SK-N-SH treated with all-trans-retinoic acid at 6 μM for 48 hours (cell line): ENCODE measurements at regions not wholly inside any gene's neighbourhood (a gene's known extent, or its start where the extent isn't known, plus 50 kb on each side); places are given as distances from the start of the nearest gene placed in this dataset.

Experiments used
- ARNTL ChIP-seq: fragments of 450-650 bp; formaldehyde crosslinking; IDR thresholded peaks from 2 replicates; pipeline ENCODE4 v1.5.0; 2020; ENCODE audit warnings: low read depth, mild to moderate bottlenecking, moderate library complexity, borderline replicate concordance
- CSRNP3 ChIP-seq: fragments of 250-450 bp; sonication (Bioruptor Pico); IDR thresholded peaks from 2 replicates; pipeline ENCODE4 v1.5.1; 2021; ENCODE audit warnings: mild to moderate bottlenecking, moderate library complexity
- GLIS3 ChIP-seq: fragments of 250-450 bp; sonication (Bioruptor Pico); IDR thresholded peaks from 2 replicates; pipeline ENCODE4 v1.5.0; 2020; ENCODE audit warnings: mild to moderate bottlenecking, moderate library complexity
- OSR1 ChIP-seq: fragments of 250-450 bp; sonication (Bioruptor Pico); IDR thresholded peaks from 2 replicates; pipeline ENCODE4 v1.8.0; 2022; ENCODE audit warnings: moderate library complexity, mild to moderate bottlenecking, inconsistent platforms
- PATZ1 ChIP-seq: fragments of 250-450 bp; sonication (Bioruptor Pico); IDR thresholded peaks from 2 replicates; pipeline ENCODE4 v1.8.0; 2020; ENCODE audit warnings: mild to moderate bottlenecking, moderate library complexity, borderline replicate concordance
- PPARA ChIP-seq: fragments of 250-450 bp; sonication (Bioruptor Pico); IDR thresholded peaks from 2 replicates; pipeline ENCODE4 v1.5.0; 2020; ENCODE audit warnings: mild to moderate bottlenecking, borderline replicate concordance
- SNAI2 ChIP-seq: fragments of 250-450 bp; sonication (Bioruptor Pico); IDR thresholded peaks from 2 replicates; pipeline ENCODE4 v1.5.0; 2020; ENCODE audit warnings: mild to moderate bottlenecking, moderate library complexity
- TOX ChIP-seq: fragments of 250-450 bp; sonication (Bioruptor Pico); IDR thresholded peaks from 2 replicates; pipeline ENCODE4 v1.8.0; 2021; ENCODE audit warnings: mild to moderate bottlenecking, moderate library complexity, borderline replicate concordance
- ZC3H10 ChIP-seq: fragments of 250-450 bp; sonication (Bioruptor Pico); IDR thresholded peaks from 2 replicates; pipeline ENCODE4 v1.5.1; 2021; ENCODE audit warnings: mild to moderate bottlenecking, moderate library complexity
- ZFP3 ChIP-seq: fragments of 250-450 bp; sonication (Bioruptor Pico); IDR thresholded peaks from 2 replicates; pipeline ENCODE4 v1.5.0; 2020; ENCODE audit warnings: mild to moderate bottlenecking, moderate library complexity
- ZFP30 ChIP-seq: fragments of 450-650 bp; formaldehyde crosslinking; IDR thresholded peaks from 2 replicates; pipeline ENCODE4 v1.5.0; 2022; ENCODE audit warnings: mild to moderate bottlenecking, moderate library complexity
- ZNF565 ChIP-seq: fragments of 450-650 bp; formaldehyde crosslinking; conservative IDR thresholded peaks from 2 replicates; pipeline ENCODE4 v1.5.0; 2020; ENCODE audit warnings: low read depth, mild to moderate bottlenecking, moderate library complexity
- TF ChIP-seq, protein P1 (sequence below): fragments of 250-450 bp; sonication (Bioruptor Pico); IDR thresholded peaks from 2 replicates; pipeline ENCODE4 v1.5.1; 2020; ENCODE audit warnings: low read depth, mild to moderate bottlenecking, moderate library complexity
- TF ChIP-seq, protein P2 (sequence below): fragments of 250-450 bp; sonication (Bioruptor Pico); IDR thresholded peaks from 2 replicates; pipeline ENCODE4 v1.5.0; 2020; ENCODE audit warnings: mild to moderate bottlenecking, moderate library complexity

DNA sequence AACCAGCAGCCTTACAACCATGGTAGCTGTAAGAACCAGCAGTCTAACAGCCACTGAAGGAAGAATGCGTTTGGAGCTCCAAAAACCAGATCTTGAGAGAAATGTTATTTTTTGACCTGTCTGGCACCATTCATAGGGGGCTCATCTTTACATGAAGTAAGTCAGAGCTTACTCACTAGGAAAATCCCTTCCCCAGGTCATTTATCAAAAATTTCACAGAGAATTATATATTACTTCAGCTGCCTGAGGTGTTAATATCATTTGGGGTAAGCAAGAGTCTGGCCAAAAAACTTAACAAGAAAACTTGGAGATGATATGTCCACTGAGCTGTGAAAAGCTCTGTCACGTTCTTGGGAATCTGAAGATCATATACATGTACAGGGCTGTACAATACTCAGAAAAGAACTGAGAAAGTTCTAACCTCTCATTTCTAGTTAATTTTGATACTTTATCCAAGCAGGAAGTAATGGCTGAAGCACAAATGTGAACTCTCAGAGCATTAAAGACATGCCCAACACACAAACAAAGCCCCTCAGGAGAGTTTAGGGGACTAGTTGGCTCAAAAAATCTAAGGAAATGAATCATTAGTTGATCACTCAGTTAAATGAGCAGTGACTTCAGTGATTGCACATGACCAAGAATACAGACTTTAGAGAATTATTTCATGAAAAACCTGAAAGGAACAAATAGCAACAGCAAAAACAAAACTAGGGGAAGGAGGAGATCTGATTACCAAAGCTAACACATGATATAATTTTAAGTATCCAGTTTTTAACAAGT lies 681.1 kb downstream of the LTN1 start:
- TF ChIP-seq ARNTL (no peak), OSR1 (CRISPR knock-in tag) (no peak), PPARA (CRISPR knock-in tag) (no peak), ZFP30 (no peak), PATZ1 (CRISPR knock-in tag) (no peak), GLIS3 (CRISPR knock-in tag) (no peak), SNAI2 (CRISPR knock-in tag) (no peak), ZNF565 (CRISPR knock-in tag) (no peak), TOX (CRISPR knock-in tag) (no peak), ZC3H10 (no peak), ZFP3 (CRISPR knock-in tag) (no peak), CSRNP3 (CRISPR knock-in tag) (no peak)
- TF ChIP-seq, protein P1, sequence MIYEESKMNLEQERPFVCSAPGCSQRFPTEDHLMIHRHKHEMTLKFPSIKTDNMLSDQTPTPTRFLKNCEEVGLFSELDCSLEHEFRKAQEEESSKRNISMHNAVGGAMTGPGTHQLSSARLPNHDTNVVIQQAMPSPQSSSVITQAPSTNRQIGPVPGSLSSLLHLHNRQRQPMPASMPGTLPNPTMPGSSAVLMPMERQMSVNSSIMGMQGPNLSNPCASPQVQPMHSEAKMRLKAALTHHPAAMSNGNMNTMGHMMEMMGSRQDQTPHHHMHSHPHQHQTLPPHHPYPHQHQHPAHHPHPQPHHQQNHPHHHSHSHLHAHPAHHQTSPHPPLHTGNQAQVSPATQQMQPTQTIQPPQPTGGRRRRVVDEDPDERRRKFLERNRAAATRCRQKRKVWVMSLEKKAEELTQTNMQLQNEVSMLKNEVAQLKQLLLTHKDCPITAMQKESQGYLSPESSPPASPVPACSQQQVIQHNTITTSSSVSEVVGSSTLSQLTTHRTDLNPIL (CRISPR knock-in tag), result no peak
- TF ChIP-seq, protein P2, sequence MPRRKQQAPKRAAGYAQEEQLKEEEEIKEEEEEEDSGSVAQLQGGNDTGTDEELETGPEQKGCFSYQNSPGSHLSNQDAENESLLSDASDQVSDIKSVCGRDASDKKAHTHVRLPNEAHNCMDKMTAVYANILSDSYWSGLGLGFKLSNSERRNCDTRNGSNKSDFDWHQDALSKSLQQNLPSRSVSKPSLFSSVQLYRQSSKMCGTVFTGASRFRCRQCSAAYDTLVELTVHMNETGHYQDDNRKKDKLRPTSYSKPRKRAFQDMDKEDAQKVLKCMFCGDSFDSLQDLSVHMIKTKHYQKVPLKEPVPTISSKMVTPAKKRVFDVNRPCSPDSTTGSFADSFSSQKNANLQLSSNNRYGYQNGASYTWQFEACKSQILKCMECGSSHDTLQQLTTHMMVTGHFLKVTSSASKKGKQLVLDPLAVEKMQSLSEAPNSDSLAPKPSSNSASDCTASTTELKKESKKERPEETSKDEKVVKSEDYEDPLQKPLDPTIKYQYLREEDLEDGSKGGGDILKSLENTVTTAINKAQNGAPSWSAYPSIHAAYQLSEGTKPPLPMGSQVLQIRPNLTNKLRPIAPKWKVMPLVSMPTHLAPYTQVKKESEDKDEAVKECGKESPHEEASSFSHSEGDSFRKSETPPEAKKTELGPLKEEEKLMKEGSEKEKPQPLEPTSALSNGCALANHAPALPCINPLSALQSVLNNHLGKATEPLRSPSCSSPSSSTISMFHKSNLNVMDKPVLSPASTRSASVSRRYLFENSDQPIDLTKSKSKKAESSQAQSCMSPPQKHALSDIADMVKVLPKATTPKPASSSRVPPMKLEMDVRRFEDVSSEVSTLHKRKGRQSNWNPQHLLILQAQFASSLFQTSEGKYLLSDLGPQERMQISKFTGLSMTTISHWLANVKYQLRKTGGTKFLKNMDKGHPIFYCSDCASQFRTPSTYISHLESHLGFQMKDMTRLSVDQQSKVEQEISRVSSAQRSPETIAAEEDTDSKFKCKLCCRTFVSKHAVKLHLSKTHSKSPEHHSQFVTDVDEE (CRISPR knock-in tag), result no peak
